ENCODE measurements at regions not wholly inside any gene's neighbourhood (a gene's known extent, or its start where the extent isn't known, plus 50 kb on each side); places are given as distances from the start of the nearest gene placed in this dataset.
A peak's percentile ranks its signal among the peaks of the same experiment; 100 is the strongest.
"Not testable (repeated sequence)": the region's sequence is repeated elsewhere in the genome, so short reads cannot be mapped to it uniquely, and the experiment has no call there.

DNA sequence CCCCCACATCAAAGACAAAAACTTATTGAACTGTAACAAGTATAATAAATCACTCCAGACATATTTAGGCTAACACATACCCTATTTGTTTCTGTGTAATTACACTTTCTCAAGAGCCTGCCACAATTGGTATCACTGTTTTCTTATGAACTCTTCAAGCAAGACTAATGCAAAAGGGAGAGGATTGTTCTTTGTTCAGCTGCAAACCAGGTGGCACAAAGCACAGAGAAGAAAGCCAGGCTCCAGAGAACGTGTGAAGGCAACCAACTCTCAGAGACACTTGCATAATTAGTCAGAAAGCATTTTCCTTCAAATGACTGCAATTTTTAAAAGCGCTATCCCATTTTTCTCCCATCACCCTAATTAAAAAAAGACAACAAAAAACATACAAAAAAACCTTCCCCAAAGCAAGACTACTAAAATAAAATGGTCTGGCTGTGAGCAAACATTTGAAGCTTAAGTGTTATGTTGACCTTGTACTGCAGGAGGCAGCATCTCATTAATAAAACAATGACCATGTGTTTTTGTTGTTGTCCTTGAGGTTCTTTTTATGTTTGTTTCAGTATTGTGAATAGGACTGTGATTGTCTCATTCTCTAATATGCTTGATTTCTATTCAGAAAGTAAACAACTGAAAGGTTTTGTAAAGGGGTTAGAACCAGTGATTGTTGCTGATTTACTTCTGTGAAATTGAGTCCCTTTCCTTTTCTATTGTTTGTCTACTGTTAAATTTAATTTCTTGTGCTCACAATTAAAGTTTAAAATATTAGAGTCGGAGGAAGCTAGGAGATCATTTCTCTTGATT is 452.7 kb upstream of the PDE3A start:
- Histone ChIP-seq H3K4me3 (ENCODE audit: low read length) (no peak overlapping the region), H3K4me1 (ENCODE audit: control insufficient read depth, low read length) (no peaks in the 10 kb centered on the region), H3K9me3 (ENCODE audit: control insufficient read depth, insufficient read depth, low read length) (no peaks in the 10 kb centered on the region), H3K9me2 (replicated peaks; ENCODE audit: control insufficient read depth, low read length) (no peaks in the 10 kb centered on the region), H4K20me1 (ENCODE audit: control insufficient read depth, insufficient read depth, low read depth, low read length) (no peaks in the 10 kb centered on the region), H3K36me3 (ENCODE audit: control insufficient read depth, low read length) (no peaks in the 10 kb centered on the region), H3K79me2 (ENCODE audit: control insufficient read depth, low read length) (no peaks in the 10 kb centered on the region), H3K4me2 (ENCODE audit: low read length) (no peak overlapping the region), H3K27me3 (ENCODE audit: control insufficient read depth, low read length) (no peaks in the 10 kb centered on the region), H3F3A (ENCODE audit: control insufficient read depth, insufficient read depth) (no peaks in the 10 kb centered on the region), H3K27ac (ENCODE audit: low read depth, low read length) (no peak overlapping the region)
- no peak for TF ChIP-seq EZH2phosphoT487 (IDR thresholded peaks at IDR 0.05; ENCODE audit: borderline replicate concordance, low read length)
- TF ChIP-seq, protein P1, sequence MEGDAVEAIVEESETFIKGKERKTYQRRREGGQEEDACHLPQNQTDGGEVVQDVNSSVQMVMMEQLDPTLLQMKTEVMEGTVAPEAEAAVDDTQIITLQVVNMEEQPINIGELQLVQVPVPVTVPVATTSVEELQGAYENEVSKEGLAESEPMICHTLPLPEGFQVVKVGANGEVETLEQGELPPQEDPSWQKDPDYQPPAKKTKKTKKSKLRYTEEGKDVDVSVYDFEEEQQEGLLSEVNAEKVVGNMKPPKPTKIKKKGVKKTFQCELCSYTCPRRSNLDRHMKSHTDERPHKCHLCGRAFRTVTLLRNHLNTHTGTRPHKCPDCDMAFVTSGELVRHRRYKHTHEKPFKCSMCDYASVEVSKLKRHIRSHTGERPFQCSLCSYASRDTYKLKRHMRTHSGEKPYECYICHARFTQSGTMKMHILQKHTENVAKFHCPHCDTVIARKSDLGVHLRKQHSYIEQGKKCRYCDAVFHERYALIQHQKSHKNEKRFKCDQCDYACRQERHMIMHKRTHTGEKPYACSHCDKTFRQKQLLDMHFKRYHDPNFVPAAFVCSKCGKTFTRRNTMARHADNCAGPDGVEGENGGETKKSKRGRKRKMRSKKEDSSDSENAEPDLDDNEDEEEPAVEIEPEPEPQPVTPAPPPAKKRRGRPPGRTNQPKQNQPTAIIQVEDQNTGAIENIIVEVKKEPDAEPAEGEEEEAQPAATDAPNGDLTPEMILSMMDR (IDR thresholded peaks at IDR 0.05; ENCODE audit: low read depth, low read length, poor library complexity, severe bottlenecking): peak; percentile 52

DNA sequence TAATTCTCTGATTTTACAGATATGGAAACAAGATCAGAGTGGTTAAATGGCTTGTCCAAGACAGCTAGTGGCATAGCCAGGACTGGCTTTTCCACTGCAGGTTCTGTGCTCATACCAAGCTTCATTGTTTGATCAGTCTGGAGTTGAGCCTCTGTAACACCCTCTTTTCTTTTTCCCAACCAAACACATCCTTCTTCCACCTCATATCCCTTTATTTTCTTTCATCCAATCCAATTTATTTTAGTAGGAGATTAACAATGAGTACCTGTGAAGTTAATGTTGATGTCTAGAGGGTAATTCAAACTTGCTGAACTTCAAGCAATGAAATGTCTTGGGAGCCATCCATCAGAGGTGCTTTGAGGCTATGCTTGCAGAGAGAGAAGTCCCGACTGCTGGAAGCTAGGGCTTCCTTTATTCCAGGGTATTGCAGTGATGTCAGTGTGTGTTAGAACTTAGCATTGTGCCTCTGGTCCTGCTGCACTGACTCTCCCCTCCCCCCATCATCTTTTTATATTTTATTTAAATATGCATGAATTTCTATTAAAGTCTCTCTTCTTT is 452.1 kb upstream of the PDE3A start:
- Histone ChIP-seq H3K9me2 (replicated peaks; ENCODE audit: control insufficient read depth, low read length) (no peaks in the 10 kb centered on the region), H3K9me3 (ENCODE audit: control insufficient read depth, insufficient read depth, low read length) (no peaks in the 10 kb centered on the region), H4K20me1 (ENCODE audit: control insufficient read depth, insufficient read depth, low read depth, low read length) (no peaks in the 10 kb centered on the region), H3K79me2 (ENCODE audit: control insufficient read depth, low read length) (no peaks in the 10 kb centered on the region), H3K4me1 (ENCODE audit: control insufficient read depth, low read length) (no peaks in the 10 kb centered on the region), H3K4me3 (ENCODE audit: low read length) (no peak overlapping the region), H3K36me3 (ENCODE audit: control insufficient read depth, low read length) (no peaks in the 10 kb centered on the region), H3K27ac (ENCODE audit: low read depth, low read length) (no peak overlapping the region), H3K27me3 (ENCODE audit: control insufficient read depth, low read length) (no peaks in the 10 kb centered on the region), H3K4me2 (ENCODE audit: low read length) (no peak overlapping the region), H3F3A (ENCODE audit: control insufficient read depth, insufficient read depth) (no peaks in the 10 kb centered on the region)
- no peak for TF ChIP-seq EZH2phosphoT487 (IDR thresholded peaks at IDR 0.05; ENCODE audit: borderline replicate concordance, low read length)
- TF ChIP-seq, protein P1 (IDR thresholded peaks at IDR 0.05; ENCODE audit: low read depth, low read length, poor library complexity, severe bottlenecking): no peak

DNA sequence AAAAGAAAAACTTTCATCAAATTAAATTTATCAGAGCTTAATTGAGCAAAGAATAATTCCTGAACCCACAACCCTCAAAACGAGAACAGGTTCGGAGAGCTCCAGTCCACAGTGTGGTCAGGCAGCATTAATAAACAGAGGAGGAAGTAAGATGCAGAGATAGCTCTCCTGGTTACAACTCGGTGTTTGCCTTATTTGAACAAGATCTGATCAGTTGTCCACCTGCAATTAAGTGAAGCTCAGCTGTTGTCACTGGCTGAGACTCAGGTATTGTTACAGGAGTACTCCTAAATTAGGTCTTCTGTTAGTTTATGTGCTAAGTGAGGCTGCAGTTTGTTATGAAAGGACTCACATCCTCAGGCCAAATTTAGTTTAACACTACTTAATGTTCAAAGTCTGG is 451.4 kb upstream of the PDE3A start:
- Histone ChIP-seq H3K27ac (ENCODE audit: low read depth, low read length) (no peak overlapping the region), H3K9me3 (ENCODE audit: control insufficient read depth, insufficient read depth, low read length) (no peaks in the 10 kb centered on the region), H3K4me3 (ENCODE audit: low read length) (no peak overlapping the region)

DNA sequence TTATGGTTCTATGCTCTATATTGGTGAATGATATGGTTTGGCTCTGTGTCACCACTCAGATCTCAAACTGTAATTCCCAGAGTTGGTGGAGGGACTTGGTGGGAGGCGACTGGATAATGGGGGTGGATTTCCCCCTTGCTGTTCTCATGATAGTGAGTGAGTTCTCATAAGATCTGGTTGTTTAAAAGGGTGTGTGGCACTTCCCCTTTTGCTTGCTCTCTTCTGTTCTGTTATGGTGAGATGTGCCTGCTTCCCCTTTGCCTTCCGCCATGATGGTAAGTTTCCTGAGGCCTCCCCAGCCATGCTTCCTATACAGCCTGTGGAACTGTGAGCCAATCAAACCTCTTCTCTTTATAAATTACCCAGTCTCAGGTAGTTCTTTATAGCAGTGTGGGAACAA is 446.6 kb upstream of the PDE3A start:
- not testable (repeated sequence) for H3K4me3 ChIP-seq (ENCODE audit: low read length); H3K9me2 ChIP-seq (replicated peaks; ENCODE audit: control insufficient read depth, low read length); H3K9me3 ChIP-seq (ENCODE audit: control insufficient read depth, insufficient read depth, low read length); H4K20me1 ChIP-seq (ENCODE audit: control insufficient read depth, insufficient read depth, low read depth, low read length); H3K27me3 ChIP-seq (ENCODE audit: control insufficient read depth, low read length); H3K4me1 ChIP-seq (ENCODE audit: control insufficient read depth, low read length); H3K36me3 ChIP-seq (ENCODE audit: control insufficient read depth, low read length); H3K4me2 ChIP-seq (ENCODE audit: low read length); H3K27ac ChIP-seq (ENCODE audit: low read depth, low read length); H3K79me2 ChIP-seq (ENCODE audit: control insufficient read depth, low read length); H3F3A ChIP-seq (ENCODE audit: control insufficient read depth, insufficient read depth)

More for the DNA sequence above, 451.4 kb upstream of the PDE3A start:
- TF ChIP-seq, protein P1 (IDR thresholded peaks at IDR 0.05; ENCODE audit: low read depth, low read length, poor library complexity, severe bottlenecking): no peak
- TF ChIP-seq EZH2phosphoT487 (IDR thresholded peaks at IDR 0.05; ENCODE audit: borderline replicate concordance, low read length): no peak
- no peak overlapping the region for H3K4me2 ChIP-seq (ENCODE audit: low read length)
- no peaks in the 10 kb centered on the region for H3K79me2 ChIP-seq (ENCODE audit: control insufficient read depth, low read length)
- H3K36me3 ChIP-seq (ENCODE audit: control insufficient read depth, low read length): no peaks in the 10 kb centered on the region
- H3K27me3 ChIP-seq (ENCODE audit: control insufficient read depth, low read length): no peaks in the 10 kb centered on the region
- no peaks in the 10 kb centered on the region for H3F3A ChIP-seq (ENCODE audit: control insufficient read depth, insufficient read depth)
- no peaks in the 10 kb centered on the region for H3K4me1 ChIP-seq (ENCODE audit: control insufficient read depth, low read length)
- H4K20me1 ChIP-seq (ENCODE audit: control insufficient read depth, insufficient read depth, low read depth, low read length): no peaks in the 10 kb centered on the region
- H3K9me2 ChIP-seq (replicated peaks; ENCODE audit: control insufficient read depth, low read length): no peaks in the 10 kb centered on the region
